ENCODE measurements at regions not wholly inside any gene's neighbourhood (a gene's known extent, or its start where the extent isn't known, plus 50 kb on each side); places are given as distances from the start of the nearest gene placed in this dataset.

DNA sequence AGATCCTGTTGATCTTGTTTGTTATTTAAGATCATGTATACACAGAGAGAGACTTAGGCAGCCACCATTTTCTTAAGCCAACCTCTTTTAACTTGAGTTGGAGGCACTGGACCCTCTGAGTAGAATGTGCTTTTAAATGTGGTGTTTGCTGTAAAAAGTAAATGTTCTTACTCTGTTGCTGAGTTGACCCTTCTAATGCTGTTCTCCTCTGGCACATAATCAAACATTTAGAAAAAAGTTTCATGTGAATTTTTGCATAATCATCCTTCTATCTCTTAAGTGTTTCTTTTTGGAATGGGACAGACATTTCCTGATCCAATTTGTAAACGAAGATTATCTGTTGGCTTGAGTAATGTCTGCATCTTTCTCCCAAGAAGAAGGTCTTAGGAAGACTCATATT lies 255.1 kb upstream of the ETAA1 start:
- TF ChIP-seq FOXM1 (IDR thresholded peaks at IDR 0.05; ENCODE audit: borderline replicate concordance, low read depth): no peak
- no peak for TF ChIP-seq TCF12 (IDR thresholded peaks at IDR 0.05; ENCODE audit: low read depth)
- TF ChIP-seq TEAD4 (IDR thresholded peaks at IDR 0.05): no peak
- TF ChIP-seq TAF1 (IDR thresholded peaks at IDR 0.05; ENCODE audit: low read depth): no peak
- no peak for TF ChIP-seq USF1 (IDR thresholded peaks at IDR 0.05)
- no peak for TF ChIP-seq EGR1 (IDR thresholded peaks at IDR 0.05)
- no peak for TF ChIP-seq CREB1 (IDR thresholded peaks at IDR 0.05; ENCODE audit: low read depth)
- TF ChIP-seq NFIC (IDR thresholded peaks at IDR 0.05): no peak
- no peak for TF ChIP-seq ZBTB7A (IDR thresholded peaks at IDR 0.05; ENCODE audit: low read depth)
- TF ChIP-seq, protein P1, sequence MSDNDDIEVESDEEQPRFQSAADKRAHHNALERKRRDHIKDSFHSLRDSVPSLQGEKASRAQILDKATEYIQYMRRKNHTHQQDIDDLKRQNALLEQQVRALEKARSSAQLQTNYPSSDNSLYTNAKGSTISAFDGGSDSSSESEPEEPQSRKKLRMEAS (IDR thresholded peaks at IDR 0.05): no peak
- TF ChIP-seq RAD21 (IDR thresholded peaks at IDR 0.05; ENCODE audit: low read depth): no peak
- no peak for TF ChIP-seq YY1 (IDR thresholded peaks at IDR 0.05; ENCODE audit: low read depth)
- TF ChIP-seq CEBPB (IDR thresholded peaks at IDR 0.05): no peak
- TF ChIP-seq EP300 (IDR thresholded peaks at IDR 0.05; ENCODE audit: borderline replicate concordance): no peak

- no peak for TF ChIP-seq TAF1 (IDR thresholded peaks at IDR 0.05; ENCODE audit: low read depth)
- TF ChIP-seq USF1 (IDR thresholded peaks at IDR 0.05): no peak
- TF ChIP-seq ZBTB7A (IDR thresholded peaks at IDR 0.05; ENCODE audit: low read depth): no peak
- TF ChIP-seq EP300 (IDR thresholded peaks at IDR 0.05; ENCODE audit: borderline replicate concordance): no peak
- TF ChIP-seq, protein P2, sequence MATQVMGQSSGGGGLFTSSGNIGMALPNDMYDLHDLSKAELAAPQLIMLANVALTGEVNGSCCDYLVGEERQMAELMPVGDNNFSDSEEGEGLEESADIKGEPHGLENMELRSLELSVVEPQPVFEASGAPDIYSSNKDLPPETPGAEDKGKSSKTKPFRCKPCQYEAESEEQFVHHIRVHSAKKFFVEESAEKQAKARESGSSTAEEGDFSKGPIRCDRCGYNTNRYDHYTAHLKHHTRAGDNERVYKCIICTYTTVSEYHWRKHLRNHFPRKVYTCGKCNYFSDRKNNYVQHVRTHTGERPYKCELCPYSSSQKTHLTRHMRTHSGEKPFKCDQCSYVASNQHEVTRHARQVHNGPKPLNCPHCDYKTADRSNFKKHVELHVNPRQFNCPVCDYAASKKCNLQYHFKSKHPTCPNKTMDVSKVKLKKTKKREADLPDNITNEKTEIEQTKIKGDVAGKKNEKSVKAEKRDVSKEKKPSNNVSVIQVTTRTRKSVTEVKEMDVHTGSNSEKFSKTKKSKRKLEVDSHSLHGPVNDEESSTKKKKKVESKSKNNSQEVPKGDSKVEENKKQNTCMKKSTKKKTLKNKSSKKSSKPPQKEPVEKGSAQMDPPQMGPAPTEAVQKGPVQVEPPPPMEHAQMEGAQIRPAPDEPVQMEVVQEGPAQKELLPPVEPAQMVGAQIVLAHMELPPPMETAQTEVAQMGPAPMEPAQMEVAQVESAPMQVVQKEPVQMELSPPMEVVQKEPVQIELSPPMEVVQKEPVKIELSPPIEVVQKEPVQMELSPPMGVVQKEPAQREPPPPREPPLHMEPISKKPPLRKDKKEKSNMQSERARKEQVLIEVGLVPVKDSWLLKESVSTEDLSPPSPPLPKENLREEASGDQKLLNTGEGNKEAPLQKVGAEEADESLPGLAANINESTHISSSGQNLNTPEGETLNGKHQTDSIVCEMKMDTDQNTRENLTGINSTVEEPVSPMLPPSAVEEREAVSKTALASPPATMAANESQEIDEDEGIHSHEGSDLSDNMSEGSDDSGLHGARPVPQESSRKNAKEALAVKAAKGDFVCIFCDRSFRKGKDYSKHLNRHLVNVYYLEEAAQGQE (IDR thresholded peaks at IDR 0.05; ENCODE audit: low read depth): no peak
- no peak for TF ChIP-seq RAD21 (IDR thresholded peaks at IDR 0.05; ENCODE audit: low read depth)
- no peak for TF ChIP-seq TCF12 (IDR thresholded peaks at IDR 0.05; ENCODE audit: low read depth)
- TF ChIP-seq YY1 (IDR thresholded peaks at IDR 0.05; ENCODE audit: low read depth): no peak
- no peak for TF ChIP-seq CEBPB (IDR thresholded peaks at IDR 0.05)
- TF ChIP-seq, protein P1 (IDR thresholded peaks at IDR 0.05): no peak
- no peak for TF ChIP-seq CREB1 (IDR thresholded peaks at IDR 0.05; ENCODE audit: low read depth)
- no peak for TF ChIP-seq EGR1 (IDR thresholded peaks at IDR 0.05)
- no peak for TF ChIP-seq TEAD4 (IDR thresholded peaks at IDR 0.05)
These were observed 254.4 kb upstream of the ETAA1 start for GRCh38 chr2:67142741-67143140.

GRCh38 chr2:67145851-67146250 lies 251.3 kb upstream of the ETAA1 start:
- no peak for TF ChIP-seq NFIC (IDR thresholded peaks at IDR 0.05)
- no peak for TF ChIP-seq USF1 (IDR thresholded peaks at IDR 0.05)
- no peak for TF ChIP-seq EGR1 (IDR thresholded peaks at IDR 0.05)
- TF ChIP-seq FOXM1 (IDR thresholded peaks at IDR 0.05; ENCODE audit: borderline replicate concordance, low read depth): no peak
- TF ChIP-seq, protein P2 (IDR thresholded peaks at IDR 0.05; ENCODE audit: low read depth): no peak
- no peak for TF ChIP-seq CREB1 (IDR thresholded peaks at IDR 0.05; ENCODE audit: low read depth)
- TF ChIP-seq YY1 (IDR thresholded peaks at IDR 0.05; ENCODE audit: low read depth): no peak
- TF ChIP-seq EP300 (IDR thresholded peaks at IDR 0.05; ENCODE audit: borderline replicate concordance): no peak
- TF ChIP-seq RAD21 (IDR thresholded peaks at IDR 0.05; ENCODE audit: low read depth): no peak
- TF ChIP-seq TCF12 (IDR thresholded peaks at IDR 0.05; ENCODE audit: low read depth): no peak
- TF ChIP-seq, protein P1 (IDR thresholded peaks at IDR 0.05): no peak
- TF ChIP-seq CEBPB (IDR thresholded peaks at IDR 0.05): no peak
- no peak for TF ChIP-seq ZBTB7A (IDR thresholded peaks at IDR 0.05; ENCODE audit: low read depth)
- TF ChIP-seq TEAD4 (IDR thresholded peaks at IDR 0.05): no peak
- no peak for TF ChIP-seq TAF1 (IDR thresholded peaks at IDR 0.05; ENCODE audit: low read depth)

DNA sequence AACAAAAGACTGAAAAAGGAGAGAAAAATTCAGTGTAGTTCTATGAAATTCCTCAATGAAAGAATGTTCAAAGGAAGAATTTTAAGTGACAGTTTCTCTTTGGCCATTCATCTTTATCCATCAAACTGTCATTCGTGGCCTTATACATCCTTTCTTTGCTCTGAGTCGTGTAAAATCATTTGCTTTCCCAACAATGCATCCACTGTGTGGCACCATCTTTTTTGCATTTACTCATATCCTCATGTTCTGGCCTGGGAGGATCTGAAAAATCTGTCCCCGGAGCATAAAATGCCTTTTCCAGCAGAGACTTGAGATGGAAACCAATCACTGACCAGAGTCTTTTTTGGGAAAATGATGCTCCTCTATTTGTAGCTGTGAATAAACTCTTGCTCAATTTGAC lies 240.3 kb upstream of the ETAA1 start:
- TF ChIP-seq, protein P2 (IDR thresholded peaks at IDR 0.05; ENCODE audit: low read depth): no peak
- no peak for TF ChIP-seq CEBPB (IDR thresholded peaks at IDR 0.05)
- no peak for TF ChIP-seq EGR1 (IDR thresholded peaks at IDR 0.05)
- no peak for TF ChIP-seq FOXM1 (IDR thresholded peaks at IDR 0.05; ENCODE audit: borderline replicate concordance, low read depth)
- TF ChIP-seq TCF12 (IDR thresholded peaks at IDR 0.05; ENCODE audit: low read depth): no peak
- TF ChIP-seq TEAD4 (IDR thresholded peaks at IDR 0.05): no peak
- no peak for TF ChIP-seq YY1 (IDR thresholded peaks at IDR 0.05; ENCODE audit: low read depth)
- TF ChIP-seq CREB1 (IDR thresholded peaks at IDR 0.05; ENCODE audit: low read depth): no peak
- no peak for TF ChIP-seq RAD21 (IDR thresholded peaks at IDR 0.05; ENCODE audit: low read depth)
- no peak for TF ChIP-seq NFIC (IDR thresholded peaks at IDR 0.05)
- TF ChIP-seq ZBTB7A (IDR thresholded peaks at IDR 0.05; ENCODE audit: low read depth): no peak
- TF ChIP-seq, protein P1 (IDR thresholded peaks at IDR 0.05): no peak
- no peak for TF ChIP-seq EP300 (IDR thresholded peaks at IDR 0.05; ENCODE audit: borderline replicate concordance)
- TF ChIP-seq TAF1 (IDR thresholded peaks at IDR 0.05; ENCODE audit: low read depth): no peak
- no peak for TF ChIP-seq USF1 (IDR thresholded peaks at IDR 0.05)

Measured in Ishikawa (cell line).